Caco-2 (cell line): ENCODE measurements at regions not wholly inside any gene's neighbourhood (a gene's known extent, or its start where the extent isn't known, plus 50 kb on each side); places are given as distances from the start of the nearest gene placed in this dataset.

ENCODE experiments used
- BruUV-seq: library from RNA; stranded (reverse); fragments of 400-500 nt; replicated peaks from 2 replicates; lab custom pipeline; 2021; lab: Mats Ljungman, UMichigan
- CTCF ChIA-PET: fragments of 300-600 bp; sonication (Branson Sonifier 250); formaldehyde crosslinking; loops from one replicate; lab custom pipeline; 2022; ENCODE audit warnings: antibody characterized with exemption; lab: Charles Lee
- POLR2A ChIA-PET: fragments of 300-600 bp; sonication (Branson Sonifier 250); formaldehyde crosslinking; loops from one replicate; lab custom pipeline; 2022; ENCODE audit warnings: antibody characterized with exemption; lab: Charles Lee
- DNase-seq, 2 experiments: peaks; one replicate each; pipeline versions ENCODE4 v3.0.0 to v3.0.0-alpha.2; 2020 to 2022
- H3K27me3 ChIP-seq: replicated peaks from 2 replicates; pipeline ENCODE4 v1.6.0; 2011; ENCODE audit warnings: low read length; ENCODE audit not compliant: control insufficient read depth, insufficient read depth
- H3K36me3 ChIP-seq: 2 replicates; pipeline ENCODE4 v1.5.1; 2011; ENCODE audit warnings: low read length; ENCODE audit not compliant: control insufficient read depth, insufficient read depth
- H3K4me1 ChIP-seq: fragments of 250-450 bp; sonication (Bioruptor Pico); 2 replicates; pipeline ENCODE4 v1.5.1; 2020; ENCODE audit warnings: mild to moderate bottlenecking
- H3K4me3 ChIP-seq: 2 replicates; pipeline ENCODE4 v1.5.1; 2011; ENCODE audit warnings: low read depth, mild to moderate bottlenecking, control low read depth, low read length
- H3K9me3 ChIP-seq: fragments of 250-450 bp; sonication (Bioruptor Pico); 2 replicates; pipeline ENCODE4 v1.5.1; 2020; ENCODE audit warnings: mild to moderate bottlenecking, moderate library complexity
- H3K27ac Mint-ChIP-seq: one replicate; pipeline ENCODE4 v1.8.0; 2022; ENCODE audit warnings: mixed read lengths; ENCODE audit not compliant: unreplicated experiment
- H3K27me3 Mint-ChIP-seq: one replicate; pipeline ENCODE4 v1.8.0; 2022; ENCODE audit warnings: mixed read lengths; ENCODE audit not compliant: insufficient read depth, unreplicated experiment
- H3K36me3 Mint-ChIP-seq: one replicate; pipeline ENCODE4 v1.8.0; 2022; ENCODE audit warnings: mild to moderate bottlenecking, mixed read lengths; ENCODE audit not compliant: insufficient read depth, unreplicated experiment
- H3K4me1 Mint-ChIP-seq: one replicate; pipeline ENCODE4 v1.8.0; 2022; ENCODE audit warnings: low read depth, mixed read lengths; ENCODE audit not compliant: unreplicated experiment
- H3K4me3 Mint-ChIP-seq: one replicate; pipeline ENCODE4 v1.8.0; 2022; ENCODE audit warnings: mild to moderate bottlenecking, moderate library complexity, mixed read lengths; ENCODE audit not compliant: unreplicated experiment
- H3K9me3 Mint-ChIP-seq: one replicate; pipeline ENCODE4 v1.8.0; 2022; ENCODE audit warnings: mixed read lengths; ENCODE audit not compliant: unreplicated experiment
- CTCF ChIP-seq, 2 experiments: fragments of 200-600 bp in 1 of 2; IDR thresholded peaks; 1 replicate in 1 of 2; 2 replicates in 1 of 2; pipeline versions ENCODE4 v1.5.1 to v1.8.0; 2011 to 2022; ENCODE audit warnings: antibody characterized with exemption in 1 of 2, control low read depth in 1 of 2, inconsistent platforms in 1 of 2, low read depth in 1 of 2, low read length in 1 of 2, mild to moderate bottlenecking in 1 of 2, moderate library complexity in 1 of 2; ENCODE audit not compliant: insufficient read depth in 1 of 2, severe bottlenecking in 1 of 2, unreplicated experiment in 1 of 2
- intact Hi-C: fragments of 100-400 bp; cut with micrococcal nuclease; formaldehyde crosslinking; loops from one replicate; pipeline ENCODE4 v1.10.0; 2022; ENCODE audit not compliant: unreplicated experiment

GRCh38 chr7:41161041-41161587, 541.8 kb downstream of the INHBA start:
- ChIA-PET POLR2A (no interaction called here), CTCF (no interaction called here)
- Mint-ChIP-seq H3K9me3 (peaks cover 10% of the 10 kb centered on the region), H3K27ac (no peak overlapping the region), H3K4me1 (no peaks in the 10 kb centered on the region), H3K36me3 (no peaks in the 10 kb centered on the region), H3K27me3 (no peaks in the 10 kb centered on the region), H3K4me3 (no peak overlapping the region)
- Histone ChIP-seq H3K4me1 (no peaks in the 10 kb centered on the region), H3K27me3 (no peaks in the 10 kb centered on the region), H3K9me3 (peaks cover 11% of the 10 kb centered on the region; the same call in 1 of the 2 replicates), H3K36me3 (no peaks in the 10 kb centered on the region), H3K4me3 (no peak overlapping the region)
- BruUV-seq: no TSS peak
- no peak for DNase-seq
- TF ChIP-seq CTCF (IDR thresholded peaks at IDR 0.05; ENCODE audit: insufficient read depth in 1 of 2, low read depth in 1 of 2, low read length in 1 of 2, severe bottlenecking in 1 of 2, unreplicated experiment in 1 of 2): no peak
- intact Hi-C loops: no loop called here

GRCh38 chr7:41156268-41156667, 546.6 kb downstream of the INHBA start:
- H3K4me3 ChIP-seq: no peak overlapping the region
- CTCF ChIA-PET: no interaction called here
- H3K4me3 Mint-ChIP-seq: no peak overlapping the region
- TF ChIP-seq CTCF (IDR thresholded peaks at IDR 0.05; ENCODE audit: insufficient read depth in 1 of 2, low read depth in 1 of 2, low read length in 1 of 2, severe bottlenecking in 1 of 2, unreplicated experiment in 1 of 2): no peak
- no TSS peak for BruUV-seq
- intact Hi-C loops: no loop called here
- H3K9me3 Mint-ChIP-seq: peaks cover 16% of the 10 kb centered on the region
- no peaks in the 10 kb centered on the region for H3K4me1 Mint-ChIP-seq
- H3K9me3 ChIP-seq: peaks cover 11% of the 10 kb centered on the region; the same call in 1 of the 2 replicates
- H3K36me3 Mint-ChIP-seq: no peaks in the 10 kb centered on the region
- no peaks in the 10 kb centered on the region for H3K36me3 ChIP-seq
- no peaks in the 10 kb centered on the region for H3K4me1 ChIP-seq
- POLR2A ChIA-PET: no interaction called here
- H3K27me3 Mint-ChIP-seq: no peaks in the 10 kb centered on the region
- no peaks in the 10 kb centered on the region for H3K27me3 ChIP-seq
- DNase-seq: no peak
- H3K27ac Mint-ChIP-seq: no peak overlapping the region

- peaks cover 9% of the 10 kb centered on the region for H3K9me3 Mint-ChIP-seq
- Histone ChIP-seq H3K27me3 (no peaks in the 10 kb centered on the region), H3K4me1 (no peaks in the 10 kb centered on the region), H3K36me3 (no peaks in the 10 kb centered on the region), H3K4me3 (no peak overlapping the region), H3K9me3 (no peaks in the 10 kb centered on the region; the same call in 1 of the 2 replicates)
- H3K27me3 Mint-ChIP-seq: no peaks in the 10 kb centered on the region
- peaks cover 5% of the 10 kb centered on the region for H3K36me3 Mint-ChIP-seq
- no peak overlapping the region for H3K27ac Mint-ChIP-seq
- no TSS peak for BruUV-seq
- POLR2A ChIA-PET: no interaction called here
- CTCF ChIA-PET: no interaction called here
- no peak for DNase-seq
- intact Hi-C loops: no loop called here
- TF ChIP-seq CTCF (IDR thresholded peaks at IDR 0.05; ENCODE audit: insufficient read depth in 1 of 2, low read depth in 1 of 2, low read length in 1 of 2, severe bottlenecking in 1 of 2, unreplicated experiment in 1 of 2): no peak
- H3K4me3 Mint-ChIP-seq: no peak overlapping the region
- H3K4me1 Mint-ChIP-seq: peaks cover 4% of the 10 kb centered on the region
These were observed 549.6 kb downstream of the INHBA start for GRCh38 chr7:41153268-41153667.
